HEK293 (cell line): ENCODE measurements at regions not wholly inside any gene's neighbourhood (a gene's known extent, or its start where the extent isn't known, plus 50 kb on each side); places are given as distances from the start of the nearest gene placed in this dataset.

Experiments used
- MEIS1 ChIP-seq: sonication (generic); formaldehyde crosslinking; IDR thresholded peaks from 2 replicates; pipeline ENCODE4 v1.8.1; 2022; ENCODE audit warnings: missing genetic modification reagents, mild to moderate bottlenecking, borderline replicate concordance
- SP2 ChIP-seq: fragments of 450-650 bp; formaldehyde crosslinking; IDR thresholded peaks from 2 replicates; pipeline ENCODE4 v1.5.1; 2016; ENCODE audit warnings: missing biosample characterization, missing genetic modification characterization
- TCF7L2 ChIP-seq: IDR thresholded peaks from 2 replicates; pipeline ENCODE4 v1.6.1; 2011; ENCODE audit warnings: low read depth, mild to moderate bottlenecking, inconsistent platforms, low read length, moderate library complexity, borderline replicate concordance
- ZBTB7A ChIP-seq: fragments of 450-650 bp; formaldehyde crosslinking; IDR thresholded peaks from 2 replicates; pipeline ENCODE4 v1.5.1; 2016; ENCODE audit warnings: low read depth, missing biosample characterization, missing genetic modification characterization
- ZNF155 ChIP-seq: fragments of 450-650 bp; formaldehyde crosslinking; IDR thresholded peaks from 2 replicates; pipeline ENCODE4 v1.5.1; 2016; ENCODE audit warnings: missing biosample characterization, missing genetic modification characterization
- TF ChIP-seq, protein P1 (sequence below): fragments of 450-650 bp; formaldehyde crosslinking; IDR thresholded peaks from 2 replicates; pipeline ENCODE4 v1.5.1; 2016; ENCODE audit warnings: missing biosample characterization, missing genetic modification characterization
- TF ChIP-seq, protein P2 (sequence below): fragments of 450-650 bp; formaldehyde crosslinking; IDR thresholded peaks from 2 replicates; pipeline ENCODE4 v1.5.1; 2016; ENCODE audit warnings: missing biosample characterization, missing genetic modification characterization
- TF ChIP-seq, protein P3 (sequence below): fragments of 450-650 bp; formaldehyde crosslinking; IDR thresholded peaks from 2 replicates; pipeline ENCODE4 v1.5.1; 2016; ENCODE audit warnings: missing biosample characterization, missing genetic modification characterization, borderline replicate concordance
- TF ChIP-seq, protein P4 (sequence below): fragments of 450-650 bp; IDR thresholded peaks from 2 replicates; pipeline ENCODE4 v1.5.1; 2018; ENCODE audit warnings: missing biosample characterization, mild to moderate bottlenecking, missing genetic modification characterization

DNA sequence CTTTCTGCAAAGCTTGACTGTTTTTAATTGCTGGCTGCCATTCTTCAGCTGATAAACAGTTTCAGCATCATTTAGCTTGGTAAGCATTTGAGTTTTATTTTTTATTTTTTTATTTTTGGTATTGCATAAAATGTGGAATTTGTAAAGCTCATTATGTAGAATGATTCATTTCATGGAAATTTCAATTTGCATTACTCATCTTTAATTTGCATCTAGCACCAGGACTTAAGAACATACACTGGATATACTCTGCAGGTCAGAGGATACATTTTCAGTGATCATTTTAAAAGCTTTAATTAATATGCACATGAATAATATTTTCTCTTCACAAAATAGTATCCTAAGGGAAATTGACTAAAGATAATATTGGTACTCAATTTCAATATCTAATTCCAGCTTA is 732.4 kb upstream of the BCHE start:
- TF ChIP-seq ZNF155 (tag by site-specific recombination): no peak
- TF ChIP-seq, protein P1, sequence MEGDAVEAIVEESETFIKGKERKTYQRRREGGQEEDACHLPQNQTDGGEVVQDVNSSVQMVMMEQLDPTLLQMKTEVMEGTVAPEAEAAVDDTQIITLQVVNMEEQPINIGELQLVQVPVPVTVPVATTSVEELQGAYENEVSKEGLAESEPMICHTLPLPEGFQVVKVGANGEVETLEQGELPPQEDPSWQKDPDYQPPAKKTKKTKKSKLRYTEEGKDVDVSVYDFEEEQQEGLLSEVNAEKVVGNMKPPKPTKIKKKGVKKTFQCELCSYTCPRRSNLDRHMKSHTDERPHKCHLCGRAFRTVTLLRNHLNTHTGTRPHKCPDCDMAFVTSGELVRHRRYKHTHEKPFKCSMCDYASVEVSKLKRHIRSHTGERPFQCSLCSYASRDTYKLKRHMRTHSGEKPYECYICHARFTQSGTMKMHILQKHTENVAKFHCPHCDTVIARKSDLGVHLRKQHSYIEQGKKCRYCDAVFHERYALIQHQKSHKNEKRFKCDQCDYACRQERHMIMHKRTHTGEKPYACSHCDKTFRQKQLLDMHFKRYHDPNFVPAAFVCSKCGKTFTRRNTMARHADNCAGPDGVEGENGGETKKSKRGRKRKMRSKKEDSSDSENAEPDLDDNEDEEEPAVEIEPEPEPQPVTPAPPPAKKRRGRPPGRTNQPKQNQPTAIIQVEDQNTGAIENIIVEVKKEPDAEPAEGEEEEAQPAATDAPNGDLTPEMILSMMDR (tag by site-specific recombination): no peak
- no peak for TF ChIP-seq MEIS1 (CRISPR knock-in tag)
- no peak for TF ChIP-seq TCF7L2
- no peak for TF ChIP-seq SP2 (tag by site-specific recombination)
- TF ChIP-seq, protein P2, sequence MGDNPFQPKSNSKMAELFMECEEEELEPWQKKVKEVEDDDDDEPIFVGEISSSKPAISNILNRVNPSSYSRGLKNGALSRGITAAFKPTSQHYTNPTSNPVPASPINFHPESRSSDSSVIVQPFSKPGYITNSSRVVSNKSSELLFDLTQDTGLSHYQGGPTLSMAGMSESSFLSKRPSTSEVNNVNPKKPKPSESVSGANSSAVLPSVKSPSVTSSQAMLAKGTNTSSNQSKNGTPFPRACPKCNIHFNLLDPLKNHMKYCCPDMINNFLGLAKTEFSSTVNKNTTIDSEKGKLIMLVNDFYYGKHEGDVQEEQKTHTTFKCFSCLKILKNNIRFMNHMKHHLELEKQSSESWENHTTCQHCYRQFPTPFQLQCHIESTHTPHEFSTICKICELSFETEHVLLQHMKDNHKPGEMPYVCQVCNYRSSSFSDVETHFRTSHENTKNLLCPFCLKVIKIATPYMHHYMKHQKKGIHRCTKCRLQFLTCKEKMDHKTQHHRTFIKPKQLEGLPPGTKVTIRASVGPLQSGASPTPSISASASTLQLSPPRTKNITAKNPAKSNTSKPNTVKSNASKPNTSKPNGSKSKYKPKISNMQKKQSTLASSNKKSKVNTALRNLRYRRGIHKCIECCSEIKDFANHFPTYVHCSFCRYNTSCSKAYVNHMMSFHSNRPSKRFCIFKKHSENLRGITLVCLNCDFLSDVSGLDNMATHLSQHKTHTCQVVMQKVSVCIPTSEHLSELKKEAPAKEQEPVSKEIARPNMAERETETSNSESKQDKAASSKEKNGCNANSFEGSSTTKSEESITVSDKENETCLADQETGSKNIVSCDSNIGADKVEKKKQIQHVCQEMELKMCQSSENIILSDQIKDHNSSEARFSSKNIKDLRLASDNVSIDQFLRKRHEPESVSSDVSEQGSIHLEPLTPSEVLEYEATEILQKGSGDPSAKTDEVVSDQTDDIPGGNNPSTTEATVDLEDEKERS (tag by site-specific recombination): no peak
- TF ChIP-seq, protein P3, sequence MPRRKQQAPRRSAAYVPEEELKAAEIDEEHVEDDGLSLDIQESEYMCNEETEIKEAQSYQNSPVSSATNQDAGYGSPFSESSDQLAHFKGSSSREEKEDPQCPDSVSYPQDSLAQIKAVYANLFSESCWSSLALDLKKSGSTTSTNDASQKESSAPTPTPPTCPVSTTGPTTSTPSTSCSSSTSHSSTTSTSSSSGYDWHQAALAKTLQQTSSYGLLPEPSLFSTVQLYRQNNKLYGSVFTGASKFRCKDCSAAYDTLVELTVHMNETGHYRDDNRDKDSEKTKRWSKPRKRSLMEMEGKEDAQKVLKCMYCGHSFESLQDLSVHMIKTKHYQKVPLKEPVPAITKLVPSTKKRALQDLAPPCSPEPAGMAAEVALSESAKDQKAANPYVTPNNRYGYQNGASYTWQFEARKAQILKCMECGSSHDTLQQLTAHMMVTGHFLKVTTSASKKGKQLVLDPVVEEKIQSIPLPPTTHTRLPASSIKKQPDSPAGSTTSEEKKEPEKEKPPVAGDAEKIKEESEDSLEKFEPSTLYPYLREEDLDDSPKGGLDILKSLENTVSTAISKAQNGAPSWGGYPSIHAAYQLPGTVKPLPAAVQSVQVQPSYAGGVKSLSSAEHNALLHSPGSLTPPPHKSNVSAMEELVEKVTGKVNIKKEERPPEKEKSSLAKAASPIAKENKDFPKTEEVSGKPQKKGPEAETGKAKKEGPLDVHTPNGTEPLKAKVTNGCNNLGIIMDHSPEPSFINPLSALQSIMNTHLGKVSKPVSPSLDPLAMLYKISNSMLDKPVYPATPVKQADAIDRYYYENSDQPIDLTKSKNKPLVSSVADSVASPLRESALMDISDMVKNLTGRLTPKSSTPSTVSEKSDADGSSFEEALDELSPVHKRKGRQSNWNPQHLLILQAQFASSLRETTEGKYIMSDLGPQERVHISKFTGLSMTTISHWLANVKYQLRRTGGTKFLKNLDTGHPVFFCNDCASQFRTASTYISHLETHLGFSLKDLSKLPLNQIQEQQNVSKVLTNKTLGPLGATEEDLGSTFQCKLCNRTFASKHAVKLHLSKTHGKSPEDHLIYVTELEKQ (tag by site-specific recombination): no peak
- TF ChIP-seq, protein P4, sequence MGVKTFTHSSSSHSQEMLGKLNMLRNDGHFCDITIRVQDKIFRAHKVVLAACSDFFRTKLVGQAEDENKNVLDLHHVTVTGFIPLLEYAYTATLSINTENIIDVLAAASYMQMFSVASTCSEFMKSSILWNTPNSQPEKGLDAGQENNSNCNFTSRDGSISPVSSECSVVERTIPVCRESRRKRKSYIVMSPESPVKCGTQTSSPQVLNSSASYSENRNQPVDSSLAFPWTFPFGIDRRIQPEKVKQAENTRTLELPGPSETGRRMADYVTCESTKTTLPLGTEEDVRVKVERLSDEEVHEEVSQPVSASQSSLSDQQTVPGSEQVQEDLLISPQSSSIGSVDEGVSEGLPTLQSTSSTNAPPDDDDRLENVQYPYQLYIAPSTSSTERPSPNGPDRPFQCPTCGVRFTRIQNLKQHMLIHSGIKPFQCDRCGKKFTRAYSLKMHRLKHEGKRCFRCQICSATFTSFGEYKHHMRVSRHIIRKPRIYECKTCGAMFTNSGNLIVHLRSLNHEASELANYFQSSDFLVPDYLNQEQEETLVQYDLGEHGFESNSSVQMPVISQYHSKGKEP (tag by site-specific recombination): no peak
- TF ChIP-seq ZBTB7A: no peak
